RWPE1 (cell line): ENCODE measurements at regions not wholly inside any gene's neighbourhood (a gene's known extent, or its start where the extent isn't known, plus 50 kb on each side); places are given as distances from the start of the nearest gene placed in this dataset.
"Not testable (repeated sequence)": the region's sequence is repeated elsewhere in the genome, so short reads cannot be mapped to it uniquely, and the experiment has no call there.

Source experiments
- CTCF ChIA-PET: fragments of 350-600 bp; sonication (Branson Sonifier 250); formaldehyde crosslinking; extraction: SDS; loops from one replicate; lab custom pipeline; 2021; lab: Yijun Ruan, JAX
- POLR2A ChIA-PET: fragments of 400-600 bp; formaldehyde crosslinking; extraction: SDS; loops from one replicate; lab custom pipeline; 2020; ENCODE audit warnings: antibody characterized with exemption; ENCODE audit not compliant: low non-redundant PET; lab: Yijun Ruan, JAX
- DNase-seq: peaks from one replicate; pipeline ENCODE4 v3.0.0; 2012; ENCODE audit warnings: low spot score
- H3K27ac ChIP-seq: fragments of 450-650 bp; 2 replicates; pipeline ENCODE4 v1.5.1; 2017
- CTCF ChIP-seq: fragments of 450-650 bp; conservative IDR thresholded peaks from 2 replicates; pipeline ENCODE4 v1.5.1; 2017; ENCODE audit warnings: low read depth, mild to moderate bottlenecking

GRCh38 chr5:57745029-57745428 lies 262.4 kb upstream of the ACTBL2 start:
- CTCF ChIA-PET = interaction anchor here (1.2 kb wide), 1 partner anchor 15 kb away, joined by 3 read pairs; no protein-coding TSS in a partner anchor

GRCh38 chr5:57741336-57741735 lies 258.7 kb upstream of the ACTBL2 start:
- POLR2A ChIA-PET = no interaction called here
- DNase-seq = peak; percentile 33
- no peak overlapping the region for H3K27ac ChIP-seq
- TF ChIP-seq CTCF = no peak
- CTCF ChIA-PET = no interaction called here

More at GRCh38 chr5:57745029-57745428, 262.4 kb upstream of the ACTBL2 start:
- no peak overlapping the region for H3K27ac ChIP-seq
- TF ChIP-seq CTCF = no peak
- POLR2A ChIA-PET = no interaction called here
- no peak for DNase-seq

GRCh38 chr5:57738787-57739186 lies 256.2 kb upstream of the ACTBL2 start:
- ChIA-PET CTCF (no interaction called here), POLR2A (no interaction called here)
- TF ChIP-seq CTCF = no peak
- no peak for DNase-seq
- H3K27ac ChIP-seq = no peak overlapping the region

GRCh38 chr5:57738301-57738700 lies 255.7 kb upstream of the ACTBL2 start:
- no peak overlapping the region for H3K27ac ChIP-seq
- POLR2A ChIA-PET = no interaction called here
- no peak for TF ChIP-seq CTCF
- CTCF ChIA-PET = no interaction called here
- DNase-seq = no peak

- H3K27ac ChIP-seq = no peak overlapping the region
- no peak for TF ChIP-seq CTCF
- no peak for DNase-seq
- CTCF ChIA-PET = no interaction called here
- POLR2A ChIA-PET = no interaction called here
These were observed 254.1 kb upstream of the ACTBL2 start for GRCh38 chr5:57736716-57737115.

GRCh38 chr5:57735279-57736153 lies 252.9 kb upstream of the ACTBL2 start:
- POLR2A ChIA-PET, H3K27ac ChIP-seq: not testable (repeated sequence)
- CTCF ChIA-PET = interaction anchor here (0.6 kb wide), 1 partner anchor 31 kb away, joined by 3 read pairs; no protein-coding TSS in a partner anchor
- DNase-seq = peak; percentile 84

- POLR2A ChIA-PET = no interaction called here
- CTCF ChIA-PET = interaction anchor here (0.6 kb wide), 1 partner anchor 23 kb away, joined by 3 read pairs; no protein-coding TSS in a partner anchor
- DNase-seq = no peak
- TF ChIP-seq CTCF = no peak
- H3K27ac ChIP-seq = no peak overlapping the region
These were observed 251.7 kb upstream of the ACTBL2 start for GRCh38 chr5:57734296-57734695.
